Renal cortex interstitium (tissue), 11 donors: ENCODE measurements at regions not wholly inside any gene's neighbourhood (a gene's known extent, or its start where the extent isn't known, plus 50 kb on each side); places are given as distances from the start of the nearest gene placed in this dataset.
"Not testable (repeated sequence)": the region's sequence is repeated elsewhere in the genome, so short reads cannot be mapped to it uniquely, and the experiment has no call there.

ENCODE experiments used
- DNase-seq, 11 donors: peaks; one replicate each; pipeline ENCODE4 v3.0.0-alpha.2; 2013; ENCODE audit warnings: low read depth in 9 of 11, low spot score in 4 of 11; ENCODE audit errors: extremely low read depth in 1 of 11

DNA sequence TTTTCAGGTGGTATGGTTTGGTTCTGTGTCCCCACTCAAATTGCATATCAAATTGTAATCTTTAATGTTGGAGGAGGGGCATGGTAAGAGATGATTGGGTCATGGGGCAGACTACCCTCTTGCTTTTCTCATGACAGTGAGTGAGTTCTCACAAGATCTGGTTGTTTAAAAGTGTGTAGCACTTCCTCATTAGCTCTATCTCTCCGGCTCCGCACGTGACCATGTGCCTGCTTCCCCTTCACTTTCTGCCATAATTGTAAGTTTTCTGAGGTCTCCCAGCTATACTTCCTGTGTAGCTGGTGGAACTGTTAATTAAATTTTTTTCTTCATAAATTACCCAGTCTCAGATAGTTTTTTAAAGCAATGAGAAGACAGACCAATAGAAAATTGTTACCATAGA lies 843.2 kb downstream of the AMY1C start:
- DNase-seq, result no peak

DNA sequence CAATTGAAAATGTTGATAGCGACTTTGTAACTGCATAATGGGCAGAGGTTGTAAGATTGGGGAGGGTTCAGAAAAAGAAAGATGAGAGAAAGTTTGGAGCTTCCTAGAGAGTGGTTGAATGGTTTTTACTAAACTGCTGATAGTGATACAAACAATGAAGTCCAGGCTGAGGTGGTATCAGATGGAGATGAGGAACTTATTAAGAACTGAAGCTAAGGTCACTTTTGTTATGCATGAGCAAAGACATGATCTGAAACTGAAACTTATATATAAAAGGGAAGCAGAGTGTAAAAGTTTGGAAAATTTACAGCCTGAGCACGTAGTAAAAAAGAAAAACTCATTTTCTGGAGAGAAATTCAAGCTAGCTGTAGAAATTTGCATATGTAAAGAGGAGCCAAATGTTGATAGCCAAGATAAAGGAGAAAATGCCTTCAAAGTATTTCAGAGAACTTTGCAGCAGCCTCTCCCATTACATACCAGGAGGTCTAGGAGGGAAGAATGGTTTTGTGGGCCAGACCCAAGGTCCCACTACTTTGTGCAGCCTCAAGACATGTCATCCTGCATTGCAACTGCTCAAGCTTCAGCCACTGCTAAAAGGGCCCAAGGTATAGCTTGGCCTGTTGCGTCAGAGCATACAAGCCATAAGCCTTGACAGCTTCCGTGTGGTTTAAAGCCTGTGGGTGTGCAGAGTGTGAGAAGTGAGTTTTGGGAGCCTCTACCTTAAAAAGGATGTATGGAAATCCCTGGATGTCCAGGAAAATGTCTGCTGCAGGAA lies 843.9 kb downstream of the AMY1C start:
- DNase-seq, result no peak

DNA sequence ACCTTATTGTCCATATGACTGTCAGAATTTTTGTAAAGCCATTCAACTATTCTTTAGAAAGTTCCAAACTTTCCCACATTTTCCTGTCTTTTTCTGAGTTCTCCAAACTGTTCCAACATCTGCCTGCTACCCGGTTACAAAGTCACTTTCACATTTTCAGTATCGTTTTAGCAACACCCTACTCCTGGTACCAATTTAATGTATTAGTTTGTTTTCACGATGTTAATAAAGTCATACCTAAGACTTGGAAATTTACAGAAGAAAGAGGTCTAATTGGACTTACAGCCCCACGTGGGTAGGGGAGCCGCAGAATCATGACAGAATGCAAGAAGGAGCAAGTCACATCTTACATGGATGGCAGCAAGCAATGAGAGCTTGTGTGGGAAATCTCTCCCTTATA lies 867.8 kb downstream of the AMY1C start:
- DNase-seq, result no peak

DNA sequence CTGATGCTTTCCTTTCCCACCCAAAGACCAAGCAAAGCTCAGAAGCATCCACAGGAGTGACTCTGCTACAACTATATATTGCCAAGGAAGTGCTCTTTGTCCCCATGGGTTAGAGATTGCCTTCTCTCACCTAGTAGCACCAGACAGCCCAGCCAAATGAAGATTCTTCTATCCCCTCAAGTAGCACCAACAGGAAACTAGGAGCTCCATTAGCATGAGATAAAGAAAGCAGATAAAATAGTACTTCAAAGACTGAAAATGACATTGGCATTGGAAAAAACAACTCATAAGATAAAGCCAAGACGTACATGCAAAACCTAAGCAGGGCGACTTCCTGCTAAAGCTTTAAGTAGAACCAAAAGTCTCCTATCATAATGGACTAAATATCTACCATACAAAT lies 871.5 kb downstream of the AMY1C start:
- DNase-seq, result no peak

DNA sequence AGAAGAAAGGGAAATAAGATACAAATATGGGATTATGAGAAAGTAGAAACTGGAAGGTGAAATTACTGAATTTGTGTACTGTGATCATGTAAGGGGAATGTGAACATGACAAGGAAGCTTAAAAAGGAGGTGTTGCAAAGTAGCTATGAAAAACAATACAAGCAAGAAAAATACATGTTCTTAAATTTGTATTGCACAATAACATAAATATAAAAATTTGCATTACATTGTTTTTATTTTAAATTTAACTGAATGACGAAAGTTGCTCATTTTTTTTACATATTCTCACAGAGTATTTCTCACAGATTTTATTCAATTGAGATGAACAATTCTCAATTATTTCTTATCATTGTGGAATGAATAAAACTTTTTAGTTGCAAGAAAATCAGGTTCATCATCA lies 874.8 kb downstream of the AMY1C start:
- DNase-seq, result no peak

DNA sequence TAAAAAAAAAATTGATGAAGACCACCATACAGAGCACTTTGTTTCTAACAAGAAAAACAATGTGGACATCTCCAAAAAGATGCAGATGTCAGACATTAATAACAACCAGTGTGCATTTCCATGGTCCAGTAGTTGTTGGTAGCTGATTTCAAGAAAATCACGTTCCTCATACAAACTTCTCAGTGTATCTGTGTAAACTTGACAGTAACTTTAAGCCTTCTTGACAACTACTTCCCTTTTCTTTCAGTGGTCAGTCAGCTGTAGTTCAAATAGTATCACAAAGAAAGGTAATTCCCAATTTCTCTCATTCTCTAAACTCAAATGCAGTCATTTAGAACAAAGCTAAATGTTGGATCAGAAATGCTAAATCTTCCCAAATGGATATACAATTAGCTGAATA lies 879.9 kb downstream of the AMY1C start:
- DNase-seq, result no peak

DNA sequence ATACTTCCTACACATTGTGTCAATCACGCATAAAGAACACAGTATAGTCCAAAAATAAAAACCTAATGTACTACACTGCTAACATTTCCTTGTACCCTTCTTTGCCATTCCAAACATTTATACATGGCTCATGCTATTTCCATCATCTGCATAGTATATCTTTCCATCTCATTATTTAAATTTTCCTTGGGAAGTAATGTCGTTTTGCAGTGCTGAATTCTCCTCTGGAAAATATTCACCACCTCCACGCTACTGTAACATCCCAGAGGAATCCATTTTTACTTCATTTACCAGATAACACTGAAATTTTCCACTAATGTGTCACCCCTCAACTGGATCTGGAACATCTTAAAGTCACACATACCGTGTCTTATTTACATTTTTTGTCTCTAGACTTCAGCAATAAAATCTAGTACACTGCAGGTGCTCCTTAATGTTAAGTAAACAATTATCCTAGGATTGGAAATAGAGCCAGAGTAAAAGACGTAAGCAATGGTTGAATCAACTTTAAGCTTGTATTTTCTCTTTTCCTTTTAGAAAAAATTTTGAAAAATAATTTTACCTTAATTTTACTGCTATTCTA lies 881.0 kb downstream of the AMY1C start:
- no peak for DNase-seq

DNA sequence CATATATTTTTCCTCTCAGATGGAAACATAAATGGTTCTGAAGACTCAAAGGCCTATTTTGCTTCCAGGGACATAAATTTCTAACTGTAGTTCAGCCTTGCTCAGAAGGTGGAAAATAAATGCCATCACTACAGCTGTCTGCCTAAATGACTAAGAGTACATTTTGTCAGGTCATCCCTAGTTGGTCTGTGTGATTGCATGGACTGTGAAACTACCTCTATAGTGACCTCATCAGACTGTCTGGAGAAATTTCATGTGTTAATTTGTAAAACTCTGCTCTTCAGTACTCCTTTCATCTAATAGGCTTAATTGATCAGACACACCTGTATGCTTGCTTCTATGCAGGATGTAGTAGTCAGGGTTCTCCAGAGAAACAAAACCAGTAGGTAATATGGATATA lies 886.9 kb downstream of the AMY1C start:
- no peak for DNase-seq

DNA sequence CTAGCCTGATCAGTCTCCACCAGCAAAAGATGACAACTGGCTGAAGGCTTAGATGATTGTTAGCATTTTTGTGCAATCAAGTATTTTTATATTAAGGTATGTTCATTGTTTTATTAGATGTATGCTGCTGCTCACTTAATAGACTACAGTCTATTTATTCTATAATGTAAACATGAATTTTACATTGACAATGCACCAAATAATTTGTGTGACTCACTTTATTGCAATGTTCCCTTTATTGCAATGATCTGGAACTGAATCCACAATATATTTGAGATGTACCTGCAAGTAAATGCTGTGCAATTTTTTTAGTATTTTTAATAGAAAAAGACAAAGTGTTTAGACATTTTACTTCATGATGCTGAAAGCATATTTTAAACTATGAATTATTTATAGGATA lies 896.5 kb downstream of the AMY1C start:
- DNase-seq, result no peak

DNA sequence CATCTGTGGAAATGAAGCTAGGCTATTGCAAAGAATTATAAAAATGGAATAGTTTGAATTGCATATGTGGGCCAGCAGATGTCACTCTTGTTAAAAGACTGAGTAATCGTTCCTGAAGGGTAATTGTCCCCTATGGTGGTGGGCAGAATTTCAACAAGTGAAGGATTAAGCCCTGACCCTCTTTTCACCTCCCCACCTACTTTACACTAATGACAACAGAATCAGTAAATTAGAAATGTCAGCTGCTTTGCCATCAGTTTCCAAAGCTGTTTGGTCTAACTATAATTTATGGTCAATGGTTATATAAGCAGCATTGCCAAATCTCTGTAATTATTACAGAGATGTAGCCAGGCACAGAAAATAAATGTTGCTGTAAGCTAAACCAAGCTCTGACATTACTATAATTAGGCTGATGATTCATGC lies 898.6 kb downstream of the AMY1C start:
- DNase-seq, result peak in 3 of 11 donors; percentile 3 to 8 (median 8)

DNA sequence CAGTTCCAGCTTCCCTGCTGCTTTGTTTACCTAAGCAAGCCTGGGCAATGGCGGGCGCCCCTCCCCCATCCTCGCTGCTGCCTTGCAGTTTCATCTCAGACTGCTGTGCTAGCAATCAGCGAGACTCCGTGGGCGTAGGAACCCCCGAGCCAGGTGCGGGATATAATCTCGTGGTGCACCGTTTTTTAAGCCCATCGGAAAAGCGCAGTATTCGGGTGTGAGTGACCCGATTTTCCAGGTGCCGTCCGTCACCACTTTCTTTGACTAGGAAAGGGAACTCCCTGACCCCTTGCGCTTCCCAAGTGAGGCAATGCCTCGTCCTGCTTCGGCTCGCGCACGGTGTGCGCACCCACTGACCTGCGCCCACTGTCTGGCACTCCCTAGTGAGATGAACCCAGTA lies 914.7 kb downstream of the AMY1C start:
- DNase-seq, result not testable (repeated sequence)

DNA sequence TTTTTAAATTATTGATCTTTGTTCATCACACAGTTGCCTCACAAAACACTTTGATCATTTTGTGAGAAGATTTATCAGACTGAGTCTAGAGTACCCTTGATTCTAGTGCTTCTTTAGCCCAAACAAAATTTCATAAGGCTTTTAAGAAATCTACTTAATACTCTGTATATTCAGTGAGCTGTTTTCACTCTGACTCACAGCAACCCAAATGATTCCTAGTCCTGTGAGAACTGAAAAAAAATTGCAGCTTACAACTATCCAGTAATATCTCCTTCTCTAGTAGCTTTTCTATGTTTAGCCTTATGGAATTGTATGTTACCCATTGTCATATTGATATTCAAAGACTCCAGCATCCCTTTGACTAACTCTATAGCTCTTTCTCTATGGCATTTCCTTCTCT lies 915.6 kb downstream of the AMY1C start:
- DNase-seq, result no peak

DNA sequence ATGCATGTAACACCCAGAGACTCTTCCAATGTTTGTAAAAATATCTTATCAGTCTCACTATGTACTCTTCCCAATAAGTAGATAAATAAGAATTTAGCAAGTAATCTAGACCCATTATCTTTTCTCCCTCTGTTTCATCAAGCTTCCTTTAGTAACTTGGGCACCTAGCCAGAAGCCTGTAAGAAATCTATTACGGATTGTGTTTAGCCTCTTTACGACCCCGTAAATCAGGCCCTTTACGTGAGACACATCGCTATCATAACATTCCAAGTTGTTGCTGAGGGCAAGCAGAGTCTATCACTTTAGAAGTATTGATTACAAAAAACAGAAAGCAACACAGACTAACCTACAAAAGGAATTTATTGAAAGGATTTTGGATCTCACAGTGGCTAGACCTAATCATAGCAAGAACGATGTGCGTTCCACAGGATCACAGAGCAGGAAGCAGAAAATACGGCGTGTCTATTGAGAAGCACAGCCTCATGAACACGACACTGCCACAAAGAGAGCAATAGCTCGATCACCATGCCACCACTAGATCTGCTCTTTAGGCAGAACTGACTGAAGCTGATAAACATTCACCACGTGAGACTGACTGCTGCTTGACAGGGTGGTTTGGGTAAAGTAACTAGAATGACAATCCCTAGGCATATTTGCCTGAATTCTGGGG lies 922.1 kb downstream of the AMY1C start:
- DNase-seq, result peak in 2 of 11 donors; percentile 2 to 7

DNA sequence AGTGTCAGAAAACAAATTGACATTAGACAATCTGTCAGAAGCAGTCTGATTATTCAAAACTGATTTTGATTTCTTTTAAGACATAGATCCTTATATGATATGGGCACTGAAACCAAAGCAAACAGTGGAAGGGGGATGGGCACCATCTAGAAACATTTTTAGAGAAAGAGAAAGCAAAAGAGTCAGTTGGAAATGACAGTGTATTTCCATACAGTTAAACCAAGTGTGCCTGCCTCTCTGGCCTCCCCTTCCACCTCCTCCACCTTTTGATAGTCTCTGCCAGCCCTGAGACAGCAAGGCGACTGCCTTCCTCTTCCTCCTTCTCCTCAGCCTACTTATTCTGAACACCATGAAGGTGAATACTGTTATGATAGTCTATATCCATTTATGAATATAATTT lies 949.7 kb downstream of the AMY1C start:
- DNase-seq, result no peak

DNA sequence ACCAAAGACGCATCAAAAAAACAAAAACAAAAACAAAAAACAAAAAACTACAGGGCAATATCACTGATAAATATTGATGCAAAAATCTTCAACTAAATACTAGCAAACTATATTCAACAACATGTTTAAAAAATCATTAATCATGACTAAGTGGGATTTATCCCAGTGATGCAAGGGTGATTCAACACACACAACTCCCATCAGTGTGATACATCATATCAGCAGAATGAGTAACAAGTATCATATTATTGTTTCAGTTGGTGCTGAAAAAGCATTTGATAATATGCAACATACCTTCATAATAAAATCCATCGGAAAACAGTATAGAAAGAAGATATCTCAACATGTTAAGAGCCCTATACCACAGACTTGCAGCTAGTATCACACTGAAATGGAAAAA lies 953.0 kb downstream of the AMY1C start:
- DNase-seq, result no peak

DNA sequence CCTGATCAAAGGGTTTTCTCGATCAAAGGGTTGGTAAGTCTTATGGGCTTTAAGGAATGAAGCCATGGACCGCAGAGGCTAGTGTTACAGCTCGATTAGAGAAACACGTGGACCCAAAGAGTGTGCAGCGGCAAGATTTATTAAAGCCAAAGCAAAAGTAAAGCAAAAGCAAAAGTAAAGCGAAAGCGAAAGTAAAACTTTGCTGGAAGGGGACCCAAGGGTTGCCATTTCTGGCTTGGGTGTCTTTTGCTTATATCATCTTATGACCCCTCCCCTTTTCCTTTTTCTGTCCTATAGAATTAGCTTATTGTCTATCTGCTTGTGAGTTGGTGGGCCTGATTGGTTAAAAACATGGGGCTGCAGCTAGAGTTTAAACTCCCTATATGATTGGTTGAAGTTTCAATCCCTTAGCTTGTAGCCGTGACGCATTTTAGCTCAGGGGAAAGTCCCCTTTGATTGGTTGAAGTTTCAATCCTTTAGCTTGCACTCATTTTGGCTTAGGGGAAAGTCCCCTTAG lies 957.0 kb downstream of the AMY1C start:
- DNase-seq, result no peak

DNA sequence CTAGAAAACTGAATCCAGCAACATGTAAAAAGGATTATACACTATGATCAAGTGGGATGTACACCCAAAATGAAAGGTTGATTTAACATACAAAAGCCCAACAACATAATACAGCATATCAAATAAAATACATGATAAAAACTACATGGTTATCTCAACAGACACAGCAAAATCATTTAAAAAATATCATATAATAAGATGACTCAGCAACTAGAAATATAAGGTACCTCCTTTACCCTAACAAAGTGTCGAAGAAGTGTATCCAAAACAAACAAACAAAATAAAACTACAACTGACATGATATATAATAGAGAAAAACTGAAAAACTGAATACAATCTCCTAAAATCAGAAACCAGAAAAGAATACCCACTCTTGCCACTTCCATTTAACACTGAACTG lies 969.1 kb downstream of the AMY1C start:
- no peak for DNase-seq

DNA sequence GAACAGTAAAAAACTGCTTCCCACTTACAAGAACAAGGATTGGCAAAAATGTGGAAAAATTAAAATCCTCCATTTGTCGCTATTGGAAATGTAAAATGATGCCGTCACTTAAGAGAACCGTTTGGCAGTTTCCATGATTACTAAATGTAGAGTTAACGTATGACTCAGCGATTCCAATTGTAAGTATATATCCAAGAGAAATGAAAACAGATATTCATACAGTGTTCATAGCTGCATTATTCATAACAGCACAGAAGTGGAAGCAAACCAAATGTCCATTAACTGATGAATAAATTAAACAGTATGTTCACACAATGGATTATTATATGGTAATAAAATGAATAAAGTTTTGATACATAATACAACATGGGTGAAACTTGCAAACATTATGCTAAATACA lies 971.0 kb downstream of the AMY1C start:
- DNase-seq, result no peak

DNA sequence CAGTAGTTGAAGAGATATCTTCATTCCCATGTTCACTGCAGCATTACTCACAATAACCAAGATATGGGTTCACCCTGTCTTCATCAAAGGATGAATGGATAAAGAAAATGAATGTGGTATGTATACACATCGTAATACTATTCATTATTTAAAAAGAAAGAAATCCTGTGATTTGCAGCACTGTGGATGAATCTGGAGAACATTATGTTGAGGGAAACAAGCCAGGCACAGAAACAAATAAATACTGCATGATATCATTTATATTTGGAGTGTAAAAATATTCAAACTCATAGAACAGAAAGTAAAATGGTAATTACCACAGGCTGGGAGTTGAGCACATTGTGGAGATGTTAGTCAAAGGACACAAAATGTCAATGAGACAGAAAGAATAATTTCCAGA lies 977.2 kb downstream of the AMY1C start:
- no peak for DNase-seq

DNA sequence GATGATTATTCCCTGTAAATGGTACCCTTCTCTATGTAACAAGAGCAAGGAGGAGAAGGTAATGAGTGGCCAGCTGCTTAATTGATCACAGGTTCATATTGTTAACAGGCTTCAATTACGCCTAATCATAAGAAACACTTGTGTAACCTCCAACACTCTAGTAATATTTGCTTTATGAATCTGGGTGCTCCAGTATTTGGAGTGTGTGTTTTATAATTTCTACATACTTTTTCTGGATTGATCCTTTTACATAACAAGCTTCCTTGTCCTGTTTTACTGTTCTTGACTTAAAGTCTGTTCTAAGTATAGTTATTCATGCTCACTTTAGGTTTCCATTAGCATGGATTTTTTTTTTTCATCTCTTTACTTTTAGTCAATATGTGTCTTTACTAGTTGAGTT lies 984.2 kb downstream of the AMY1C start:
- no peak for DNase-seq
